Mesendoderm (in vitro differentiated cells): ENCODE measurements at regions not wholly inside any gene's neighbourhood (a gene's known extent, or its start where the extent isn't known, plus 50 kb on each side); places are given as distances from the start of the nearest gene placed in this dataset.

Source experiments
- DNase-seq: peaks from one replicate; pipeline ENCODE4 v3.0.0; 2013
- H2AK5ac ChIP-seq: 2 replicates; pipeline ENCODE4 v1.6.1; 2013; ENCODE audit warnings: low read length, inconsistent platforms
- H2BK120ac ChIP-seq: 2 replicates; pipeline ENCODE4 v1.6.1; 2013; ENCODE audit warnings: low read depth, mild to moderate bottlenecking, low read length, moderate library complexity, mixed read lengths
- H2BK15ac ChIP-seq: replicated peaks from 2 replicates; pipeline ENCODE4 v1.6.1; 2013; ENCODE audit warnings: low read depth, mild to moderate bottlenecking, moderate library complexity
- H2BK5ac ChIP-seq: 2 replicates; pipeline ENCODE4 v1.6.1; 2013; ENCODE audit warnings: low read length, inconsistent platforms
- H3K18ac ChIP-seq: 2 replicates; pipeline ENCODE4 v1.6.1; 2013; ENCODE audit warnings: mild to moderate bottlenecking, low read length, mixed read lengths
- H3K23ac ChIP-seq: one replicate; pipeline ENCODE4 v1.6.1; 2013; ENCODE audit warnings: low read length
- H3K27ac ChIP-seq: 2 replicates; pipeline ENCODE4 v1.5.1; 2013; ENCODE audit warnings: low read depth, mild to moderate bottlenecking, inconsistent platforms, low read length, moderate library complexity
- H3K27me3 ChIP-seq: 2 replicates; pipeline ENCODE4 v1.6.1; 2013; ENCODE audit warnings: low read length, control low read depth, mild to moderate bottlenecking, inconsistent platforms; ENCODE audit not compliant: insufficient read depth, poor library complexity
- H3K36me3 ChIP-seq: 2 replicates; pipeline ENCODE4 v1.6.1; 2013; ENCODE audit warnings: low read length, inconsistent platforms; ENCODE audit not compliant: control insufficient read depth, insufficient read depth
- H3K4ac ChIP-seq: one replicate; pipeline ENCODE4 v1.6.1; 2013; ENCODE audit warnings: low read depth, mild to moderate bottlenecking, low read length, moderate library complexity
- H3K4me1 ChIP-seq: 2 replicates; pipeline ENCODE4 v1.6.1; 2013; ENCODE audit warnings: low read depth, low read length, inconsistent platforms; ENCODE audit not compliant: control insufficient read depth
- H3K4me2 ChIP-seq: 2 replicates; pipeline ENCODE4 v1.6.1; 2013; ENCODE audit warnings: low read length
- H3K4me3 ChIP-seq: 2 replicates; pipeline ENCODE4 v1.5.1; 2013; ENCODE audit warnings: mild to moderate bottlenecking, low read length
- H3K56ac ChIP-seq: one replicate; pipeline ENCODE4 v1.6.1; 2013; ENCODE audit warnings: low read length
- H3K79me1 ChIP-seq: 2 replicates; pipeline ENCODE4 v1.6.1; 2013; ENCODE audit warnings: low read length, inconsistent platforms
- H3K79me2 ChIP-seq: 2 replicates; pipeline ENCODE4 v1.6.1; 2013; ENCODE audit warnings: mild to moderate bottlenecking, low read length; ENCODE audit not compliant: control insufficient read depth, insufficient read depth
- H3K9ac ChIP-seq: 2 replicates; pipeline ENCODE4 v1.6.1; 2013; ENCODE audit warnings: low read length, inconsistent platforms
- H4K5ac ChIP-seq: one replicate; pipeline ENCODE4 v1.6.1; 2013; ENCODE audit warnings: low read length
- H4K8ac ChIP-seq: one replicate; pipeline ENCODE4 v1.6.1; 2013; ENCODE audit warnings: low read depth, mild to moderate bottlenecking, control low read depth, low read length, moderate library complexity
- WGBS: extraction: QIAGEN DNeasy Blood & Tissue Kit; methylation state at CpG from one replicate; pipeline ENCODE4 v1.1.7; 2013; ENCODE audit warnings: low lambda C conversion rate, missing lambda C conversion rate; ENCODE audit not compliant: insufficient coverage; ENCODE audit errors: extremely low coverage; 5-methylcytosine and 5-hydroxymethylcytosine counted together

DNA sequence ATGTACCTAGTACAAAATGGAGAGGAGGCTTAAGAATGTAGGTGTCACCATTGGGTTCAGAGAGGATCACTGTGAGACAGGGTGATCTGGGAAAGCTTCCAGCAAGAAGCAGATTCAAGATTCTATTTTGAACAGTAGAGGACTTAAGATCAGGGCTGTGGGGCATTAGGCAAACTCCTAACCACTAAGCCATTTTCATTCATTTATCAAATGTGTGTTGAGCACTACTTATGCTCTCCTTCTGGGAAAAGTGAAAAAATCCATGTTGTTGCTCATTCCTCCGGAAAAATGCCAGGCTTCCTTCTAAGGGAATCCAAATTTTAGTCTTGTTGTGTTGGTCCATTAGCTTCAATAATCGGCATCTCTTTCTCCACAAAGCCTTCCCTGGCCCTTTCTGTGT, 163.4 kb downstream of the NUAK1 start:
- Histone ChIP-seq H3K27ac (no peak overlapping the region), H2AK5ac (no peak overlapping the region), H3K36me3 (no peaks in the 10 kb centered on the region), H3K23ac (no peak overlapping the region), H3K4ac (no peak overlapping the region), H3K9ac (no peak overlapping the region), H4K5ac (no peak overlapping the region), H2BK5ac (no peak overlapping the region), H3K79me1 (no peaks in the 10 kb centered on the region), H3K79me2 (no peaks in the 10 kb centered on the region), H2BK120ac (no peak overlapping the region), H3K56ac (no peak overlapping the region), H3K4me1 (no peaks in the 10 kb centered on the region), H3K4me2 (no peak overlapping the region), H3K27me3 (no peaks in the 10 kb centered on the region), H4K8ac (no peak overlapping the region), H3K18ac (no peak overlapping the region), H3K4me3 (no peak overlapping the region), H2BK15ac (no peak overlapping the region)
- WGBS, result no CpG with 5 or more reads among the region's 2 CpGs
- no peak for DNase-seq

DNA sequence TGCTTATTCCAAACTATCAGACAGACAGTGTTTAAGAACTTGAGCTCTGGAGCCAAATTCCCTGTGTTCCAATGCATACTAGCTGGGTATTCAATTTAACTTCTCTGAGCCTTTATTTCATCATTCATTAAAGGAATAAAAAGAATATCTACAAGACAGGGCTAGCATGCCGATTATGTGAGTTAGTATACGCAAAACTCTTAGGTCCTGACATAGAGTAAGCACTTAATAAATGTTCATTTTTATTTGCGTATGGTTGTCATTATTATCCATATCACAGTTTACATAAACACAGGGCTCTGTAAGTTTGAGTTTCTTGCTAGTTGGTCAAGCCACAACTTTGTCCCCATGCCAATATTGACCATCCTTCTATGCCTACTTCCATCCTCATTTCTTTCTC, 161.5 kb downstream of the NUAK1 start:
- no CpG with 5 or more reads among the region's 3 CpGs for WGBS
- no peak overlapping the region for H3K4me2 ChIP-seq
- no peak overlapping the region for H2BK15ac ChIP-seq
- H3K27me3 ChIP-seq, result no peaks in the 10 kb centered on the region
- H3K36me3 ChIP-seq, result no peaks in the 10 kb centered on the region
- no peak overlapping the region for H4K8ac ChIP-seq
- H3K4ac ChIP-seq, result no peak overlapping the region
- no peak overlapping the region for H3K9ac ChIP-seq
- H3K4me1 ChIP-seq, result no peaks in the 10 kb centered on the region
- H3K4me3 ChIP-seq, result no peak overlapping the region
- H2AK5ac ChIP-seq, result no peak overlapping the region
- no peak for DNase-seq
- no peak overlapping the region for H3K23ac ChIP-seq
- H3K79me1 ChIP-seq, result no peaks in the 10 kb centered on the region
- H3K79me2 ChIP-seq, result no peaks in the 10 kb centered on the region
- H2BK120ac ChIP-seq, result no peak overlapping the region
- H3K27ac ChIP-seq, result no peak overlapping the region
- H2BK5ac ChIP-seq, result no peak overlapping the region
- H3K56ac ChIP-seq, result no peak overlapping the region
- no peak overlapping the region for H4K5ac ChIP-seq
- no peak overlapping the region for H3K18ac ChIP-seq

- H3K27me3 ChIP-seq, result no peaks in the 10 kb centered on the region
- no peak overlapping the region for H3K18ac ChIP-seq
- no peak for DNase-seq
These were observed 161.1 kb downstream of the NUAK1 start for GRCh38 chr12:105977652-105978051.

DNA sequence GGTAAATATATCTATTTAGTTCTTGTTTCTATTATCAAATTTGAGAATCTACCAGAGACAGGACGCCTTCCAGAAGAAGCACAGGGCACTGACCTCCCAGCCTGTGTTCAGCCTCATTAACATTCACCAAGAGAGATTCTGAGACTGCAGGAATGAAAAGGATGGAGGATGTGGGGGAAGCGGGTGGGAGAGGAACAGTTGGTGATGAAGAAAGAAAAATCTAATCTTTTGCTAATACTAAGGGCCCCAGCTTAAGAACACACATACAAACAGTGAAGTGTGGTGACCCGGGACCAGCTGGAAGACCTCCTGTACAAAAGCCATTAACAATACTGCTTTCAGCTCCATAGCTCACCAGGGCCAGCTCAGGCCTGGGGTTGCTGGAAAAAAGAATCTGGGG, 160.5 kb downstream of the NUAK1 start:
- Histone ChIP-seq H3K27me3 (no peaks in the 10 kb centered on the region), H2AK5ac (no peak overlapping the region), H3K18ac (no peak overlapping the region), H3K79me2 (no peaks in the 10 kb centered on the region), H3K36me3 (no peaks in the 10 kb centered on the region), H3K9ac (no peak overlapping the region), H4K5ac (no peak overlapping the region), H3K27ac (no peak overlapping the region), H2BK120ac (no peak overlapping the region), H2BK5ac (no peak overlapping the region), H3K23ac (no peak overlapping the region), H3K56ac (no peak overlapping the region), H4K8ac (no peak overlapping the region), H2BK15ac (no peak overlapping the region), H3K4me1 (no peaks in the 10 kb centered on the region), H3K79me1 (no peaks in the 10 kb centered on the region), H3K4me2 (no peak overlapping the region), H3K4ac (no peak overlapping the region), H3K4me3 (no peak overlapping the region)
- no CpG with 5 or more reads among the region's 3 CpGs for WGBS
- DNase-seq, result no peak

More at GRCh38 chr12:105977652-105978051, 161.1 kb downstream of the NUAK1 start:
- no peak overlapping the region for H3K4me2 ChIP-seq
- no peak overlapping the region for H3K23ac ChIP-seq
- no peak overlapping the region for H3K56ac ChIP-seq
- no peak overlapping the region for H4K8ac ChIP-seq
- H2BK5ac ChIP-seq, result no peak overlapping the region
- H2AK5ac ChIP-seq, result no peak overlapping the region
- H3K9ac ChIP-seq, result no peak overlapping the region
- no peak overlapping the region for H3K27ac ChIP-seq
- no peak overlapping the region for H2BK120ac ChIP-seq
- H3K4me1 ChIP-seq, result no peaks in the 10 kb centered on the region
- no peaks in the 10 kb centered on the region for H3K79me1 ChIP-seq
- no CpG with 5 or more reads among the region's 1 CpG for WGBS
- no peak overlapping the region for H3K4me3 ChIP-seq
- H3K36me3 ChIP-seq, result no peaks in the 10 kb centered on the region
- H3K79me2 ChIP-seq, result no peaks in the 10 kb centered on the region
- H2BK15ac ChIP-seq, result no peak overlapping the region
- H4K5ac ChIP-seq, result no peak overlapping the region
- no peak overlapping the region for H3K4ac ChIP-seq

- H2BK120ac ChIP-seq, result no peak overlapping the region
- H4K5ac ChIP-seq, result no peak overlapping the region
- no peak overlapping the region for H3K27ac ChIP-seq
- H3K79me1 ChIP-seq, result no peaks in the 10 kb centered on the region
- H3K23ac ChIP-seq, result no peak overlapping the region
- H3K27me3 ChIP-seq, result no peaks in the 10 kb centered on the region
- H2BK5ac ChIP-seq, result no peak overlapping the region
- no CpG with 5 or more reads among the region's 3 CpGs for WGBS
- no peaks in the 10 kb centered on the region for H3K79me2 ChIP-seq
- no peaks in the 10 kb centered on the region for H3K36me3 ChIP-seq
- no peak overlapping the region for H3K56ac ChIP-seq
- H4K8ac ChIP-seq, result no peak overlapping the region
- H3K4ac ChIP-seq, result no peak overlapping the region
- H3K4me3 ChIP-seq, result no peak overlapping the region
- H3K4me1 ChIP-seq, result no peaks in the 10 kb centered on the region
- H2BK15ac ChIP-seq, result no peak overlapping the region
- no peak overlapping the region for H3K18ac ChIP-seq
- no peak overlapping the region for H3K9ac ChIP-seq
- H2AK5ac ChIP-seq, result no peak overlapping the region
- no peak overlapping the region for H3K4me2 ChIP-seq
- DNase-seq, result no peak
These were observed 160.1 kb downstream of the NUAK1 start for GRCh38 chr12:105978686-105979085.

DNA sequence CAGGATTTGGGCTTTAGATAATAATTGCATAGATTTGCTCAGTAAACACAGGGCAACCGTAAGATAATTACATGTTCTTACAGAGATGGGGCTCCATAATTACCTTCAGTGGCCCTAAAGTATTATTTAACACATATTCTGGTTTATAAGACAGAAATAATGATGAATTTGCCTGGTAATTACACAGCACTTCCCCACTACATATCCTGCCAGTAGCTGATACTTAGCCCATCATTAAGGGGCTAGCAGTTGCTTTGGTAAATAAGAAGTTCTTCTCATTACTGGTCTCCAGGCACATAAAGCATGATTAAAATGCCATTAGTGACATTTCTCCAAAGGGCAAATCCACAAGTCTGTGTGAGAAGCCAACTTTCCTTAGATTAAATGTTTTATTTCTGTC, 158.7 kb downstream of the NUAK1 start:
- H3K4me3 ChIP-seq, result no peak overlapping the region
- H3K23ac ChIP-seq, result no peak overlapping the region
- H3K18ac ChIP-seq, result no peak overlapping the region
- no peaks in the 10 kb centered on the region for H3K36me3 ChIP-seq
- H4K5ac ChIP-seq, result no peak overlapping the region
- H2BK5ac ChIP-seq, result no peak overlapping the region
- WGBS, result no CpG with 5 or more reads among the region's 1 CpG
- no peak overlapping the region for H2AK5ac ChIP-seq
- no peak overlapping the region for H4K8ac ChIP-seq
- no peak overlapping the region for H3K27ac ChIP-seq
- H3K79me2 ChIP-seq, result no peaks in the 10 kb centered on the region
- no peak overlapping the region for H3K9ac ChIP-seq
- no peaks in the 10 kb centered on the region for H3K79me1 ChIP-seq
- no peak overlapping the region for H2BK120ac ChIP-seq
- H3K4ac ChIP-seq, result no peak overlapping the region
- no peak overlapping the region for H3K56ac ChIP-seq
- no peaks in the 10 kb centered on the region for H3K4me1 ChIP-seq
- H3K27me3 ChIP-seq, result no peaks in the 10 kb centered on the region
- DNase-seq, result no peak
- no peak overlapping the region for H3K4me2 ChIP-seq
- no peak overlapping the region for H2BK15ac ChIP-seq
